Activated T-helper 1 cell treated with anti-CD3 and anti-CD28 coated beads, Interleukin-12 subunit alpha, Interleukin-12 subunit beta, Interleukin-2, Interleukin-4 antibody, amounts not matched to agents 30 ng/mL and 10 ng/mL and 1 ng/mL, durations not matched to agents 14 hours and 24 hours and 36 hours (primary cell): ENCODE measurements at regions not wholly inside any gene's neighbourhood (a gene's known extent, or its start where the extent isn't known, plus 50 kb on each side); places are given as distances from the start of the nearest gene placed in this dataset.

Experiments
- DNase-seq: peaks from one replicate; pipeline ENCODE4 v3.0.0; 2021; ENCODE audit warnings: low spot score
- H3K27ac Mint-ChIP-seq: one replicate; pipeline ENCODE4 v1.8.0; 2021; ENCODE audit warnings: mild to moderate bottlenecking, mixed read lengths
- H3K27me3 Mint-ChIP-seq: one replicate; pipeline ENCODE4 v1.8.0; 2022; ENCODE audit warnings: mild to moderate bottlenecking, moderate library complexity, mixed read lengths; ENCODE audit not compliant: insufficient read depth
- H3K36me3 Mint-ChIP-seq: one replicate; pipeline ENCODE4 v1.8.0; 2021; ENCODE audit warnings: low read depth, mixed read lengths
- H3K4me1 Mint-ChIP-seq: one replicate; pipeline ENCODE4 v1.8.0; 2021; ENCODE audit warnings: low read depth, mixed read lengths
- H3K4me3 Mint-ChIP-seq: one replicate; pipeline ENCODE4 v1.8.0; 2021; ENCODE audit warnings: mild to moderate bottlenecking, moderate library complexity, mixed read lengths
- H3K9me3 Mint-ChIP-seq: one replicate; pipeline ENCODE4 v1.8.0; 2021; ENCODE audit warnings: mixed read lengths
- intact Hi-C: fragments of 100-400 bp; cut with micrococcal nuclease; formaldehyde crosslinking; loops from one replicate; pipeline ENCODE4 v1.15.1; 2024

DNA sequence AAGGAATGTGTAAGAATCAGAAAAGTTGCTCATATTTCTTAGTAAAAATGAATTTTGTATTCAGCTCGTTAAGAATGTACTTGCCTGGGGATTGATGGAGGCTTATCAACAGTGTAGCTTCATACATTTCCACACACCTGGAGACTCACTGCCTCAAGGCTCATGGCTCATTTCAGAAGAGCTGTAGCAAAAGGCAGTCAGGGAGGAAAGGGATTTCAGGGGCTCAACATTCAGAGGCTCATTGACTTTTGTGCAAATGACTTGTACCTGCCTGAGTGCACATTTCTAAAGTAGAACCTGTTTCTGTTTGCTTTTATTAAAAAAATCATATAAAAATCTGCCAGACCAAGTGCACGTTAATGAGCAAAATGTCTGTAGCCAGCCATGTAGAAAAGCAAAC is 304.4 kb downstream of the KCNS3 start:
- peaks cover 2% of the 10 kb centered on the region for H3K27me3 Mint-ChIP-seq
- H3K27ac Mint-ChIP-seq = no peak overlapping the region
- DNase-seq = no peak
- intact Hi-C loops = no loop called here
- H3K36me3 Mint-ChIP-seq = no peaks in the 10 kb centered on the region
- H3K4me3 Mint-ChIP-seq = no peak overlapping the region
- H3K4me1 Mint-ChIP-seq = no peaks in the 10 kb centered on the region
- H3K9me3 Mint-ChIP-seq = no peaks in the 10 kb centered on the region

DNA sequence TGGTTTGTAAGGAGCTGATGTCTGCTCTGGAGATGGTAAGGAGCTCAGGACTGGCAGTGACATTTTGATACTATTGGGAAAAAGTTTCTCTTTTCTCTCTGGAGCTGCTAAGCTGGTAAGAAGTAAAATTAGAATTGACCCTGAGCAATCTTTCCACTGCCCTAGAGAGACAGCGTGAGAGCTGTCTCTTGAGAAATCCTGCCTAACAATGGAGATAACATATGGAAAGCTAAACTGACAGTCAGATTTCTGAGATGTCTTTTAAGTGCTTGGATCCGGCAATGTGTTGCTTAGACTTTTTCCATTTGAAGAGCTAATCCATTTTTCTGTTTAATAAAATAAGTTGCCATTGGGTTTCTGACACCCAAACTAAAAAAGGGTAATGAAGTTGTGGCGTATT is 302.4 kb downstream of the KCNS3 start:
- H3K4me1 Mint-ChIP-seq = no peaks in the 10 kb centered on the region
- no peaks in the 10 kb centered on the region for H3K36me3 Mint-ChIP-seq
- intact Hi-C loops = no loop called here
- no peaks in the 10 kb centered on the region for H3K9me3 Mint-ChIP-seq
- H3K27me3 Mint-ChIP-seq = peaks cover 2% of the 10 kb centered on the region
- no peak overlapping the region for H3K4me3 Mint-ChIP-seq
- no peak for DNase-seq
- no peak overlapping the region for H3K27ac Mint-ChIP-seq

DNA sequence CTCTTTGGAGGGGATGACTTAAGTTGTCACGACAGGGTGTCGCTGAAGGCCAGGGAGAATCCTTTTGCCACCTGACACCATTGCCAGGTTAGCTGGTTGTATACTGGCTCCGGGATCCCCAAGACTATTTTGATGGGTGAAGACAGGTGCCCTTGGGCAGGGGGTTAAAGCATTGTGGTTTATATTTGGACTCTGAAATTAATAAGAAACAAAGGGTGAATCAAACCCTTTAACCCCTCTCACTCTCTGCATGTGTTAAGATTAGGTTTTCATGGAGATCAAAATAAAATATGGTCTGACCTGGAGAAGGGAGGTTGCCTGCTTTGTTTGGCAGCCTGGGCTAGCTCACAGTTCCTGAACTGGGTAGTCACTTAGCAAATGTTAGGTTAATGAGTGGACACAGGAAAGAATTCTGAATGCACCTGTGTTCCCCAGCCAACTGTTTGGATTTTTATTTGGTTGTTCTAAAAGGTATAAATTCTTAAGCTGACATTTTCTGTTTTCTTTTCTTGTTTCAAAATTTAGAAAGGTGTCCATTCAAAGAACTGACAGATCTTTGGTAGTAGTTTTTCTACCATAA is 301.7 kb downstream of the KCNS3 start:
- Mint-ChIP-seq H3K27me3 (peaks cover 2% of the 10 kb centered on the region), H3K4me3 (no peak overlapping the region), H3K36me3 (no peaks in the 10 kb centered on the region), H3K27ac (no peak overlapping the region), H3K4me1 (no peaks in the 10 kb centered on the region), H3K9me3 (no peaks in the 10 kb centered on the region)
- no peak for DNase-seq
- intact Hi-C loops = no loop called here

GRCh38 chr2:18178736-18179349 is 300.4 kb downstream of the KCNS3 start:
- H3K4me1 Mint-ChIP-seq = no peaks in the 10 kb centered on the region
- no peak overlapping the region for H3K4me3 Mint-ChIP-seq
- no peak overlapping the region for H3K27ac Mint-ChIP-seq
- no peak for DNase-seq
- H3K9me3 Mint-ChIP-seq = no peaks in the 10 kb centered on the region
- no peaks in the 10 kb centered on the region for H3K36me3 Mint-ChIP-seq
- no peaks in the 10 kb centered on the region for H3K27me3 Mint-ChIP-seq
- intact Hi-C loops = loop anchor here (1.0 to 10.0 kb wide), 2 partner anchors 460 to 534 kb away; no protein-coding TSS in a partner anchor

- Mint-ChIP-seq H3K27ac (no peak overlapping the region), H3K4me3 (no peak overlapping the region), H3K27me3 (peaks cover under 1% of the 10 kb centered on the region), H3K9me3 (no peaks in the 10 kb centered on the region), H3K4me1 (no peaks in the 10 kb centered on the region), H3K36me3 (no peaks in the 10 kb centered on the region)
- intact Hi-C loops = loop anchor here (10.0 kb wide), 1 partner anchor 532 kb away; no protein-coding TSS in a partner anchor
- no peak for DNase-seq
Observed at GRCh38 chr2:18176679-18177215, 298.3 kb downstream of the KCNS3 start.

DNA sequence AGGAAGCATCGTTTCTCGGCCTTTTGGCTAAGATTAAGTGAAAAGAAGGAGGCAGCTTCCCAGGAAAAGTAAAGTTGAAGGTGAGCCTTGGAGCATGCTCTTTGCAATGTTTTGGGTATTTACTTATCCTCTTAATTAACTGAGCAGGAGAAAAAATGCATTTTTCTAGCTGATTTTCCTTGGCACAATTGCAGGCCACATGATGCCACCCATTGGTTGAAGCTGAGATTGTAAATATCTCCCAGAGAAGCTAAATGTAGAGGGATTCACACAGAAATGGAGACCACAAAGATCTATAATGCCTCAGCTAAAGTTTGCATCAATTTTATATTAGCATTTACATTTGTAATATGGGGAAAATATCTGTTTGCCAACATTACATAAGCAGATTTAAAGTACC is 294.1 kb downstream of the KCNS3 start:
- H3K9me3 Mint-ChIP-seq = no peaks in the 10 kb centered on the region
- H3K36me3 Mint-ChIP-seq = no peaks in the 10 kb centered on the region
- no peak for DNase-seq
- no peak overlapping the region for H3K27ac Mint-ChIP-seq
- no peak overlapping the region for H3K4me3 Mint-ChIP-seq
- H3K27me3 Mint-ChIP-seq = peaks cover 3% of the 10 kb centered on the region
- H3K4me1 Mint-ChIP-seq = no peaks in the 10 kb centered on the region
- intact Hi-C loops = loop anchor here (10.0 kb wide), 1 partner anchor 528 kb away; no protein-coding TSS in a partner anchor

GRCh38 chr2:18171191-18172139 is 293.0 kb downstream of the KCNS3 start:
- no peaks in the 10 kb centered on the region for H3K36me3 Mint-ChIP-seq
- intact Hi-C loops = loop anchor here (10.0 kb wide), 1 partner anchor 527 kb away; no protein-coding TSS in a partner anchor
- H3K27me3 Mint-ChIP-seq = peaks cover 3% of the 10 kb centered on the region
- H3K4me1 Mint-ChIP-seq = no peaks in the 10 kb centered on the region
- no peak for DNase-seq
- no peaks in the 10 kb centered on the region for H3K9me3 Mint-ChIP-seq
- no peak overlapping the region for H3K27ac Mint-ChIP-seq
- H3K4me3 Mint-ChIP-seq = no peak overlapping the region

GRCh38 chr2:18170642-18171041 is 292.2 kb downstream of the KCNS3 start:
- H3K36me3 Mint-ChIP-seq = no peaks in the 10 kb centered on the region
- H3K4me3 Mint-ChIP-seq = no peak overlapping the region
- H3K27me3 Mint-ChIP-seq = peaks cover 3% of the 10 kb centered on the region
- H3K4me1 Mint-ChIP-seq = no peaks in the 10 kb centered on the region
- intact Hi-C loops = loop anchor here (10.0 kb wide), 1 partner anchor 526 kb away; no protein-coding TSS in a partner anchor
- H3K27ac Mint-ChIP-seq = no peak overlapping the region
- DNase-seq = no peak
- H3K9me3 Mint-ChIP-seq = no peaks in the 10 kb centered on the region

DNA sequence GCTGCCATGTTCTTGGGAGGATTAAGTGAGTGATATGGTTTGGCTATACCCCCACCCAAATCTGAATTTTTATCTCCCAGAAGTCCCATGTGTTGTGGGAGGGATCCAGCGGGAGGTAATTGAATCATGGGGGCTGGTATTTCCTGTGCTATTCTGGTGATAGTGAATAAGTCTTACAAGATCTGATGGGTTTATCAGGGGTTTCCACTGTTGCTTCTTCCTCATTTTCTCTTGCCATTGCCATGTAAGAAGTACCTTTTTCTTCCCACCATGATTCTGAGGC is 291.4 kb downstream of the KCNS3 start:
- no peaks in the 10 kb centered on the region for H3K36me3 Mint-ChIP-seq
- H3K4me3 Mint-ChIP-seq = no peak overlapping the region
- no peak for DNase-seq
- intact Hi-C loops = loop anchor here (10.0 kb wide), 1 partner anchor 525 kb away; no protein-coding TSS in a partner anchor
- H3K27ac Mint-ChIP-seq = no peak overlapping the region
- peaks cover 3% of the 10 kb centered on the region for H3K27me3 Mint-ChIP-seq
- no peaks in the 10 kb centered on the region for H3K9me3 Mint-ChIP-seq
- H3K4me1 Mint-ChIP-seq = no peaks in the 10 kb centered on the region

DNA sequence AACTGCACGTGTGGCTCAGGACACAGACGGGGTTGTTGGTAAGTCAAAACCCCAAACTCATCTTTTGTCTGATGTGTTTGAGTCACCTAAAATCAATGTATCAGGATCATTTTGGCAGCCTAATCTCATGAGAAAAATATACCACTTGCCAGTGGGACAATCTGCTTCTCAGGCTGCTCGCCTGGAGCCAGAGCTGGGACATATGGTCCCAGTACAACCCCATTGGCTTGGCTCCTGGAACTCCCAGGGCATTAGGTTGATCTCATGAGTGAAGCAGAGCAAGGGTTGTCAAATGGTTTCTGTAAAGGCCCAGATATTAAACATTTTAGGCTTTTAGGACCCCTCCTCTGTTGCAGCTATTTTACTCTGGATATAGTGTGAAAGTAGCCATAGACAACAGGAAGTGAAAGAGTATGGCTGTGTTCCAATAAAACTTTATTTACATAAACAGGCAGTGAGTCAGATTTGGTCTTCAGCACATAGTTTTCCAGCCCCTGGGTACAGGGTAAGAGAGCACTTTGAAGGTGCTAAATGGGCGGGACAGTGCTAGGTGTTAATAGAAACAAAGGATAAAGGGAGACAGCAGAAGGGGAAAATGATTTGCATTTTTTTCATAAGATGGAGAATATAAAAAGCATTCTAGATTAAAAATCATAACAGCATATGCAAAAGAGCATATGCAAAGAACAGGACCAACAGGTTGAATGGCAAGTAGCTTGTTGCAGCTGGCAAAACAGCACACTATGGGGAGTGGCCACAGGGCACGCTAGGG is 290.8 kb downstream of the KCNS3 start:
- peaks cover 3% of the 10 kb centered on the region for H3K27me3 Mint-ChIP-seq
- DNase-seq = no peak

GRCh38 chr2:18167871-18168270 is 289.4 kb downstream of the KCNS3 start:
- Mint-ChIP-seq H3K4me3 (no peak overlapping the region), H3K4me1 (no peaks in the 10 kb centered on the region), H3K36me3 (no peaks in the 10 kb centered on the region), H3K9me3 (no peaks in the 10 kb centered on the region), H3K27me3 (peaks cover 3% of the 10 kb centered on the region), H3K27ac (no peak overlapping the region)
- no peak for DNase-seq
- intact Hi-C loops = no loop called here

More for the DNA sequence above, 290.8 kb downstream of the KCNS3 start:
- intact Hi-C loops = no loop called here
- Mint-ChIP-seq H3K4me1 (no peaks in the 10 kb centered on the region), H3K36me3 (no peaks in the 10 kb centered on the region), H3K4me3 (no peak overlapping the region), H3K9me3 (no peaks in the 10 kb centered on the region), H3K27ac (no peak overlapping the region)

DNA sequence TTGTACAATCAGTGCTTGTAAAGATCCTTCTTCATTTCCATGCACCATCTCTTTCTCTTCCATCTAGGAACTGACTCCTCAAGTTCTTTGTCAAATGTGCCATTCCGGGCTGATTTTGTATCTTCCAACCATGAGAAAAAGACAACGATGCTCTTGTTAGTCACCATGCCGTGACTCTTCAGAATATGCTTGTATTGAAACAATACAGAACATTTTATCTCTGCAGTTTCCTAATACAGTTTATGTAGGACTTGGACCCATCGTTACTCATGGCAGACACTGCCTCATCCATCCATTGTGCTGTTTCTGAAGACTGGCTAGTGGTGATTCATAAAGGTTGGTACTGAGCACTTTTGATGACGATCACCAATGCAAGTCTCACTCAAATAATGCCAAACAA is 283.2 kb downstream of the KCNS3 start:
- Mint-ChIP-seq H3K4me3 (no peak overlapping the region), H3K4me1 (no peaks in the 10 kb centered on the region), H3K36me3 (no peaks in the 10 kb centered on the region), H3K9me3 (no peaks in the 10 kb centered on the region), H3K27me3 (no peaks in the 10 kb centered on the region), H3K27ac (no peak overlapping the region)
- intact Hi-C loops = no loop called here
- no peak for DNase-seq
